HL-60 (cell line): ENCODE measurements at regions not wholly inside any gene's neighbourhood (a gene's known extent, or its start where the extent isn't known, plus 50 kb on each side); places are given as distances from the start of the nearest gene placed in this dataset.

ENCODE experiments used
- GABPA ChIP-seq: IDR thresholded peaks from 2 replicates; pipeline ENCODE4 v1.6.1; 2012; ENCODE audit warnings: low read depth
- POLR2AphosphoS5 ChIP-seq: IDR thresholded peaks from 2 replicates; pipeline ENCODE4 v1.6.1; 2012; ENCODE audit warnings: low read depth
- REST ChIP-seq: IDR thresholded peaks from 2 replicates; pipeline ENCODE4 v1.6.1; 2012; ENCODE audit warnings: low read depth; ENCODE audit not compliant: insufficient replicate concordance
- SPI1 ChIP-seq: IDR thresholded peaks from 2 replicates; pipeline ENCODE4 v1.6.1; 2012; ENCODE audit warnings: low read depth, mild to moderate bottlenecking, borderline replicate concordance
- TF ChIP-seq, protein P1 (sequence below): IDR thresholded peaks from one replicate; pipeline ENCODE4 v1.5.1; 2011; ENCODE audit warnings: low read length, control low read depth, inconsistent platforms; ENCODE audit not compliant: insufficient read depth

DNA sequence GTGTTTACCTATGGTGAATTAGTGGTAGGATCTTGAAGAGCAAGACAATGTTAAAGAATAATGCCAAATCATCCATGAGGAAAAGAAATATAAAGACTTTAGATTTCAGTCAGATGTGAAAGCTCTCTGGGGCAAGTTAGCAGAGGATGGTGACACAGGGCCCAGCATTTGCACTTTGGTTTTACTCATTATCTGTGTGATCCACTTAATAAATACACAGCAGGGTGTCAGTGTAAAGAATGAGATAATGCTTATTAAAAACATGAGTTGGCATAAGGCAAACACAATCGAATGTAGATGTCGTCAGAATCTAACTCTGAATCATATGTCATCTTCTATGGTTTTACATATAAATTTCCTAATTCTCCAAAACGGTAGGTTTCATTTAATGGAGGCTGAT is 130.4 kb upstream of the PREP start:
- TF ChIP-seq, protein P1, sequence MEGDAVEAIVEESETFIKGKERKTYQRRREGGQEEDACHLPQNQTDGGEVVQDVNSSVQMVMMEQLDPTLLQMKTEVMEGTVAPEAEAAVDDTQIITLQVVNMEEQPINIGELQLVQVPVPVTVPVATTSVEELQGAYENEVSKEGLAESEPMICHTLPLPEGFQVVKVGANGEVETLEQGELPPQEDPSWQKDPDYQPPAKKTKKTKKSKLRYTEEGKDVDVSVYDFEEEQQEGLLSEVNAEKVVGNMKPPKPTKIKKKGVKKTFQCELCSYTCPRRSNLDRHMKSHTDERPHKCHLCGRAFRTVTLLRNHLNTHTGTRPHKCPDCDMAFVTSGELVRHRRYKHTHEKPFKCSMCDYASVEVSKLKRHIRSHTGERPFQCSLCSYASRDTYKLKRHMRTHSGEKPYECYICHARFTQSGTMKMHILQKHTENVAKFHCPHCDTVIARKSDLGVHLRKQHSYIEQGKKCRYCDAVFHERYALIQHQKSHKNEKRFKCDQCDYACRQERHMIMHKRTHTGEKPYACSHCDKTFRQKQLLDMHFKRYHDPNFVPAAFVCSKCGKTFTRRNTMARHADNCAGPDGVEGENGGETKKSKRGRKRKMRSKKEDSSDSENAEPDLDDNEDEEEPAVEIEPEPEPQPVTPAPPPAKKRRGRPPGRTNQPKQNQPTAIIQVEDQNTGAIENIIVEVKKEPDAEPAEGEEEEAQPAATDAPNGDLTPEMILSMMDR, result no peak
- TF ChIP-seq REST (no peak), POLR2AphosphoS5 (no peak), GABPA (no peak), SPI1 (no peak)
